ENCODE measurements at regions not wholly inside any gene's neighbourhood (a gene's known extent, or its start where the extent isn't known, plus 50 kb on each side); places are given as distances from the start of the nearest gene placed in this dataset.
"Not testable (repeated sequence)": the region's sequence is repeated elsewhere in the genome, so short reads cannot be mapped to it uniquely, and the experiment has no call there.

GRCh38 chr15:20289538-20290103 is 252.0 kb downstream of the GOLGA6L6 start:
- not testable (repeated sequence) for DNase-seq (ENCODE audit: low read depth in 2 of 2)

GRCh38 chr15:20288800-20289537 is 252.6 kb downstream of the GOLGA6L6 start:
- DNase-seq (ENCODE audit: low read depth in 2 of 2): not testable (repeated sequence)

- not testable (repeated sequence) for DNase-seq (ENCODE audit: low read depth in 2 of 2)
Measured at GRCh38 chr15:20286559-20286958, 255.0 kb downstream of the GOLGA6L6 start.

GRCh38 chr15:20285696-20286300 is 255.8 kb downstream of the GOLGA6L6 start:
- DNase-seq (ENCODE audit: low read depth in 2 of 2): not testable (repeated sequence)

- DNase-seq (ENCODE audit: low read depth in 2 of 2): not testable (repeated sequence)
Measured at GRCh38 chr15:20284891-20285535, 256.6 kb downstream of the GOLGA6L6 start.

GRCh38 chr15:20283651-20284050 is 257.9 kb downstream of the GOLGA6L6 start:
- not testable (repeated sequence) for DNase-seq (ENCODE audit: low read depth in 2 of 2)

- not testable (repeated sequence) for DNase-seq (ENCODE audit: low read depth in 2 of 2)
Measured at GRCh38 chr15:20282491-20282943, 259.1 kb downstream of the GOLGA6L6 start.

GRCh38 chr15:20281567-20282275 is 259.9 kb downstream of the GOLGA6L6 start:
- DNase-seq (ENCODE audit: low read depth in 2 of 2): not testable (repeated sequence)

- no peak for DNase-seq (ENCODE audit: low read depth in 2 of 2)
Measured at GRCh38 chr15:20280933-20281463, 260.6 kb downstream of the GOLGA6L6 start.

- not testable (repeated sequence) for DNase-seq (ENCODE audit: low read depth in 2 of 2)
Measured at GRCh38 chr15:20280141-20280932, 261.3 kb downstream of the GOLGA6L6 start.

GRCh38 chr15:20279056-20279455 is 262.5 kb downstream of the GOLGA6L6 start:
- not testable (repeated sequence) for DNase-seq (ENCODE audit: low read depth in 2 of 2)

GRCh38 chr15:20278376-20278775 is 263.2 kb downstream of the GOLGA6L6 start:
- DNase-seq (ENCODE audit: low read depth in 2 of 2): not testable (repeated sequence)

GRCh38 chr15:20277451-20277850 is 264.1 kb downstream of the GOLGA6L6 start:
- not testable (repeated sequence) for DNase-seq (ENCODE audit: low read depth in 2 of 2)

- not testable (repeated sequence) for DNase-seq (ENCODE audit: low read depth in 2 of 2)
Measured at GRCh38 chr15:20276312-20277114, 265.1 kb downstream of the GOLGA6L6 start.

- not testable (repeated sequence) for DNase-seq (ENCODE audit: low read depth in 2 of 2)
Measured at GRCh38 chr15:20275373-20275967, 266.1 kb downstream of the GOLGA6L6 start.

GRCh38 chr15:20272422-20273184 is 269.0 kb downstream of the GOLGA6L6 start:
- DNase-seq (ENCODE audit: low read depth in 2 of 2): no peak

- no peak for DNase-seq (ENCODE audit: low read depth in 2 of 2)
Measured at GRCh38 chr15:20271647-20272046, 270.0 kb downstream of the GOLGA6L6 start.

GRCh38 chr15:20269956-20270355 is 271.6 kb downstream of the GOLGA6L6 start:
- not testable (repeated sequence) for DNase-seq (ENCODE audit: low read depth in 2 of 2)

All from activated CD8-positive, alpha-beta memory T cell treated with anti-CD3 and anti-CD28 coated beads for 4 hours (primary cell).